ENCODE measurements at regions not wholly inside any gene's neighbourhood (a gene's known extent, or its start where the extent isn't known, plus 50 kb on each side); places are given as distances from the start of the nearest gene placed in this dataset.

DNA sequence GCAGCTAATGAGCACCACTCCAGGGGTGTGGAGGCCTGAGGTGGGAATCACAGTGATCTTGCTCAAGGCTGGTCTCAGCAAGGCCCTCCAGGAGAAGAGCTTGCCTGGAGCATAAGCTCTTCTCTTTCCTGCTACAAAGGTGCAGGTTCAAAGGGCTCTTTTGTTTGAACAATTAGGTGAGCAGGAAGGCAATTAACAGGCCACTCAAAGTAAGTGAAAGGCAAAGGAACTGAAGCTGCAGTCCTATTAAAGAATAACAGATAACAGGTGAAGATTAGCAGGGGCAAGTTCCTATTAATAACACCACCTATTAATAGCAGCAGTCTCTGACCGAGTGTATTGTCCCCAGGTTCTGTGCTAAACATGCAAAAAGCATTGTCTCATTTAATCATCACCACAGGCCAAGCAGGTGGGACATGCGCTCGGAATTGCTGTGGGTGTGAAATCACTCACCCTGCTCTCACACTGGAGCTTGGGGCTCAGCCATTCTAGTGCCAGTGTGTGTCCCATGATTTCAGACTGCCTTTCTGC lies 113.8 kb downstream of the RHOU start:
- Histone ChIP-seq H3K4me3 (no peak overlapping the region), H3K27me3 (no peaks in the 10 kb centered on the region), H3K9me3 (replicated peaks) (no peaks in the 10 kb centered on the region), H3K27ac (no peak overlapping the region), H3K36me3 (no peaks in the 10 kb centered on the region), H3K4me1 (no peaks in the 10 kb centered on the region)
- no peak for DNase-seq

DNA sequence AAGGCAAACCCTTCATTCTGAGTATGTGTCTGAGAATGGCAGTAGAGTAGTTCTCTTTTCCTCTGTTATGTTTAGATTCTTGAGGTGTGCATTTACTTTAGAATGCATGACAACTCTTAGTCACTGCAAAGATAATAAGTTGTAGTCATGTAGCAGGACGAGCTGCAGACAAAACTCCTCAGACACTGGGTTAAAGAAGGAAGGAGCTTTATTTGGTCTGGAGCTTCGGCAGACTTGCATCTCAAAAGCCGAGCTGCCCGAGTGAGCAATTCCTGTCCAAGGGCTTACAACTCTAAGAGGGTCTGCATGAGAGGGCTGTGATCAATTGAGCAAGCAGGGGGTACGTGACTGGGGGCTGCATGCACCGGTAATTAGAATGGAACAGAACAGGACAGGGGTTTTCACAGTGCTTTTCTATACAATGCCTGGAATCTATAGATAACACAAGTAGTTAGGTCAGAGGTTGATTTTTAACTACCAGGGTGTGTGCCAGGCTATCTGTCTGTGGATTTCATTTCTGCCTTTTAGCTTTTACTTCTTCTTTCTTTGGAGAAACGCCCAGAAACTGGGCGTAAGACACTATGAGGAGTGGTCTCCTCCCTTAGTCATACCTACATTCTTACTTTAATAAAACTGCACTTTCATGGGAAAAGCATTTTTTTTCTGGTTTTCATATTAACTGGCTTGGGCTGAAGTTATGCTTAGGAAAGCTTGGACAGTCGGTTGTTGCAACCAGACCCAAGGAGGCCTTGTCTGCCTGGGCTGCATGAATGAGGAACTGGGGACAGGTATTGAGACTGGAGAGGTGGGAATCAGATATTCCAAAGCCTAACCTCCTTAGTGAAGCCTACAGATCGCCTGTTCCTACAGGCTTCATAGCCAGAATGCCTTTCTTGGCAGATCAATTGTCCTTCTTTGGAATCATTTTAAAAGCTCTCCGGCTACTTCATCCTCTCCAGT lies 115.1 kb downstream of the RHOU start:
- no peak overlapping the region for H3K27ac ChIP-seq
- H3K9me3 ChIP-seq (replicated peaks) = no peaks in the 10 kb centered on the region
- H3K4me1 ChIP-seq = no peaks in the 10 kb centered on the region
- H3K4me3 ChIP-seq = no peak overlapping the region
- H3K27me3 ChIP-seq = no peaks in the 10 kb centered on the region
- no peaks in the 10 kb centered on the region for H3K36me3 ChIP-seq
- no peak for DNase-seq

DNA sequence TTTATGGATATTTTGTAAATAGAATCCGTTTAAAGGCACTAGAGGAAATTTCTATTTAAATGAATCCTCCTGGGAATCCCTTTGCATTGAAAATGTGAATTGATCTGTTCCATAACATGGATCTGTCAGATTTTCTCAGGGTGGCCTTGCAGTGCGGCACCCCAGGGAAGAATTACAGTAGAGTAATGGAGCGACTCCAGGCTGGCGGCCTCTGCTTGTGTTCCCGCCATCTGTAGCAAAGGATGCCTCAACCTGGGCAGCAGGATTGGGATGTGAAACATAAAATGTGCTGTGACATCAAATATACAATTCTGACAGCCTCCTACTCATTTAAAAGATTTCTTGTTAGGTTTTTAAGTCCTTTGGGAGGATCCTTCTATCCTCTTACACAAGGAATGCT lies 115.9 kb downstream of the RHOU start:
- Histone ChIP-seq H3K36me3 (no peaks in the 10 kb centered on the region), H3K27ac (no peak overlapping the region), H3K4me1 (no peaks in the 10 kb centered on the region), H3K4me3 (no peak overlapping the region), H3K27me3 (no peaks in the 10 kb centered on the region), H3K9me3 (replicated peaks) (no peaks in the 10 kb centered on the region)
- DNase-seq = no peak

DNA sequence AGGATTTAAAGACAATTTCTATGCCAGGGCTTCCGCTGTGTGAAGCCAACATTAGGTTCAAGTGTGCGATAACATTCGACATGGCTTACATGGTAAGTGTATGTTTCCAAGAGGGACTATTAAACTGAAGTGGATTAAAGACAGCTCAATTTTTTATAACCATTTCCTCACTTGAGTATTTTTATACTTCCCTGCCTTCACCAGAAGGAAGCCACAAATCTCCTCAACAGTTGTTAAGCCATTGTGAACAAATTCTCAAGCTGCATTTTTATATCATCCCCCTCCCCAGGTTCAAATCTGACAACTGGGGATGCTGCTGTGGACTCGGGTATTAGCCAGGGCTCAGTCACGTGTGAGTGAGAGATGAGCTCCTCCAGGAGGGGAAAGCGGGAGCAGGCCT lies 116.3 kb downstream of the RHOU start:
- Histone ChIP-seq H3K4me3 (no peak overlapping the region), H3K27ac (no peak overlapping the region), H3K9me3 (replicated peaks) (no peaks in the 10 kb centered on the region), H3K36me3 (no peaks in the 10 kb centered on the region), H3K27me3 (no peaks in the 10 kb centered on the region), H3K4me1 (no peaks in the 10 kb centered on the region)
- DNase-seq = no peak

DNA sequence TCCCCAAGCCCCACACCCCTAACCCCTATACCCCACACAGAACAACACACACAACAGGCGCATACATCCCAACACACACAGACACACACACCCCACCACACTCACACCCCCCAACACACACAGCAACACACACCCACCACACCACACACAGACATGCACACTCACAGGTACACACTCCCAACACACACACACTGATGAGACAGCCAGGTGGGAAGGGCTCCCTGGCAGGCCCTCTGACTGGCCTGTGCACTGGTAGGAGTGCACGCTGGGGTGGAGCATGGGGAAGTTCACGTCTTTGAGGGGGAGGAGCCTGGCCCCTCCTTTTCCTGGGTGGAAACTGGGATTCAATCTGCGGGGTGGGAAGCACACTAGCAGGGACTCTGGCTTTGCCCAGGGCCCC lies 116.7 kb downstream of the RHOU start:
- Histone ChIP-seq H3K4me3 (no peak overlapping the region), H3K9me3 (replicated peaks) (no peaks in the 10 kb centered on the region), H3K27me3 (no peaks in the 10 kb centered on the region), H3K27ac (no peak overlapping the region), H3K4me1 (no peaks in the 10 kb centered on the region), H3K36me3 (no peaks in the 10 kb centered on the region)
- DNase-seq = no peak

DNA sequence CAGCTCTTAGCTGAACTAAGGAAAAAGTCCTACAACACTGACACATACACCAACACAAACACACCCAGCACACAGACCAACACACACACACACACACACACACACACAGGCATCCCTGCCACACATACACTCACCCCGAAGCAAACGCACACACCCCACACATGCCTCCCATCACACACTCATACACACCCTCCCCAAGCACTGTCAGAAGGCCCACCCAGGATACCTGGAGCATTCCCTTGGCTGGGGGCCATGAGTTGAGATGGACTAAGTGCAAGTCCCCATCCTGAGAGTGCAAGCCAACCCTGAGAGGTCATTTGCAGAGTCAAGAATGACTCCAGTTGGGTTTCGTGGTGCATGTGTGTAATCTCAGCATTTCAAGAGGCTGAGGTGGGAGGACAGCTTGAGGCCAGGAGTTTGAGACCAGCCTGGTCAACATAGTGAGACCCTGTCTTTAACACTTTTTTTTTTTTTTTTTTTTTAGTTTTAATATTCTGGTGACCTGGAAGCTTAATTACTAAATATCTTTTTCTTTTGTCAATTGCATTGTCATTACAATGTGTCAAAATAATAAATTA lies 117.3 kb downstream of the RHOU start:
- H3K4me1 ChIP-seq = no peaks in the 10 kb centered on the region
- DNase-seq = no peak
- no peak overlapping the region for H3K4me3 ChIP-seq
- no peaks in the 10 kb centered on the region for H3K27me3 ChIP-seq
- H3K36me3 ChIP-seq = no peaks in the 10 kb centered on the region
- no peaks in the 10 kb centered on the region for H3K9me3 ChIP-seq (replicated peaks)
- H3K27ac ChIP-seq = no peak overlapping the region

DNA sequence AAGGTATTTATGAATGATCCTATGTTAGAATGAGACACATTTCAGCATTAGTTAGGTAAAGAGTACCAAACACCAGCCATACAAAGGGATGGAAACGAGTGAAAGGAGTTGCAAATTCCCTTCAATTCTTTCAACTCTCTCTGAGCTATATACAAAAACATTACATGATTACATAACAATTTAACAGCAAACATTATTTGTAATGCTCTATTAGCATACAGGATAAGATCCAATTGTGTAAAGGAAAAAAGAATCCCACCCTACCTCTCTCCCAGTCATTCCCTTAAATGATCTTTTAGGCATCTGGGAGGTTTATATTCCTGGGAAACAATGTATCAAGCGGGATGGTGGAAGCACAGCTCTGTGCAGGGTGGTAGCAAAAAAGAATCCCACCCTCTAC lies 117.9 kb downstream of the RHOU start:
- Histone ChIP-seq H3K9me3 (replicated peaks) (no peaks in the 10 kb centered on the region), H3K36me3 (no peaks in the 10 kb centered on the region), H3K4me1 (no peaks in the 10 kb centered on the region), H3K27ac (no peak overlapping the region), H3K27me3 (no peaks in the 10 kb centered on the region), H3K4me3 (no peak overlapping the region)
- no peak for DNase-seq

DNA sequence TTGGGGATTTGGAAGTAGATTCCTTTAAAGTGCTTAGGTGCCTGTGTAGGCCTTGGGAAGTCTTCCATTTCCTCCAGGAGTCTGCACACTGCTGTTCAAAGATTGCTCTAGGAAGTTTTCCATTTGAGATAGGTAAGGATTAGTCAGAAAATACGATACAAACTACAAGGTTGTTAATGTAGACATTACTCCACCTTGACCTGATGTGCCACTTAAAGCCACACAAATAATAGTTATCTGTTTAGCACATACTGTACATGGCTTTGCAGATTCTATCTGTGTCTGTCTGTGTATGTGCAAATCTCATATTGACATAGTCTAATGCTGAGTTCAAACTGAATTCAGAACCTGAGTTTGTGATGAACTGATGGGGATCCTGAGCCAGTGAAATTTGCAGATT lies 118.4 kb downstream of the RHOU start:
- H3K4me1 ChIP-seq = no peaks in the 10 kb centered on the region
- no peaks in the 10 kb centered on the region for H3K27me3 ChIP-seq
- no peak overlapping the region for H3K4me3 ChIP-seq
- H3K36me3 ChIP-seq = no peaks in the 10 kb centered on the region
- H3K9me3 ChIP-seq (replicated peaks) = no peaks in the 10 kb centered on the region
- no peak for DNase-seq
- H3K27ac ChIP-seq = no peak overlapping the region

DNA sequence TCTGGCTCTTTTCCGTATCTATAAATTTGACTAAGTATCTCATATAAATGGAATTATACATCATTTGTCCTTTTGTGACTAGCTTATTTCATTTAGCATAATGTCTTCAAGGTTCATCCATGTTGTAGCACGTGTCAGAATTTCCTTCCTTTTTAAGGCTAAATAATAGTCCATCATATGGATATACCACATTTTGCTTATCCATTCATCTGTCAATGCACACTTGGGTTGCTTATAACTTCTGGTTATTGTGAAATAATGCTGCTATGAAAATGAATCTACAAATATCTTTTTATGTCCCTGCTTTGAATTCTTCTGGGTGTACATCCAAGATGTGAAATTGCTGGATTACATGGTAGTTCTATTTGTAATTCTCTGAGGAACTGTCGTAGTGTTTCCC lies 119.6 kb downstream of the RHOU start:
- Histone ChIP-seq H3K4me1 (no peaks in the 10 kb centered on the region), H3K27me3 (no peaks in the 10 kb centered on the region), H3K27ac (no peak overlapping the region), H3K9me3 (replicated peaks) (no peaks in the 10 kb centered on the region), H3K36me3 (no peaks in the 10 kb centered on the region), H3K4me3 (no peak overlapping the region)
- DNase-seq = no peak

DNA sequence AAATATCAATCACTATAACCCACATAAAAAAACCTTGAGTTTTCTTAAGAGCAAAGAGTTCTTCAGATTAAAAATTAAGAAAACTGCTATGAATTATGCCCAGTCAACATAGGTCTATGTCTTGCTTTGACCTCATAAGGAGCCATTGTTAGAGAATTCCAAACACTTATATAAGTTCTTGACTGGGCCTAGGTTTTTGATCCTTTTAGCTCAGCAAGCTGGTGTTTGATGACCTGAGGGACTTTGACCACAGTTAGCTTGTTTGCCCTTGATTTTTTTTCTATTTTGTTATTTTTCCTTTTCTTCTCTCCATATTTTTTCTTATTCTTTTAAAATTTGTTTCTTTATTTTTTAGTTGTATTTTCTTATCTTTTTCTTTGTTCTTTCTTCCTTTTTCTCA lies 122.3 kb downstream of the RHOU start:
- H3K36me3 ChIP-seq = no peaks in the 10 kb centered on the region
- no peaks in the 10 kb centered on the region for H3K9me3 ChIP-seq (replicated peaks)
- H3K4me3 ChIP-seq = no peak overlapping the region
- no peak overlapping the region for H3K27ac ChIP-seq
- no peak for DNase-seq
- H3K4me1 ChIP-seq = no peaks in the 10 kb centered on the region
- H3K27me3 ChIP-seq = no peaks in the 10 kb centered on the region; the same call in 1 of the 2 replicates

DNA sequence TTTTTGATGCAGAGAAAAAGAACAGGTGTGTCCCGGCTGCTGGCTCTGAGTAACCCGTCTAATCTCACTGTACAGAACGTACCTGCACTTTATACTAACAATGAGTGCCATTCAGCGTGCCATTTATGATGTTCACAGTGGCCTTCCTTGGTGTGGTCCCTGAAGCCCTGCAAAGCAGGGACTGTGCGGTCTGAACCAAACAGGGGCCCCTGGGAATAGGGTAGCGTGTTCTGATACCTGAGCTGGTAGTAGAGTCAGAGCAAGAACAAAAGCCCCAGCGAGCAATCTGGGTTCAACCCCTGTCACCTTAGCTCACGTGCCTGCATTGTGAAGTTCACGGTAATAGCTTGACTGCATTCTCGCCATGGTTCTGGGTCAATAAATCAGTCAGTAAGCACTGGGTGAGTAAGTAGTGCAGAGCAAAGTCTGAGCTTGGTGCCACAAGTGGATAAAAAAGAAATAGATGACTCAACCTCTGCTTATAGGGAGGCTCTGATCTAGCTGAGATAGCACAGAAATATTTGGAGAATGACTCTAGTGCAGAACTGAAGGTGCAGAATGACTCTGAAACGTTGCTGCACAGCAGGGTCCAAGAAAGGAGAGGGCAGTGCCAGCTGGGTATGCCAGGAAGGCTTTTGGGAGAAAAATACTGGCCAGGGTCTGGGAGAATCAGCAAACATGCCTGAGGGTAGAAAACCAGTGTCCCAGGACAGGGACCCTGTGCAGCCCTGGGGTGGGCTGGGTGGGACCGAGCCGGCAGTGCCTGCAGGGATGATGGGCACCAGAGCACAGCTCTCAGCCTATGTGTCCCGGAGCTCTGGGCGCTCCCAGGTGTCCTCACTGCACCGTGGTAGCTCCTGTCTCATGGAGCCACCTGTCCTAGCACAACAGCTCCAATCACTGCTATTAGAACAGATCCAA lies 125.9 kb downstream of the RHOU start:
- Histone ChIP-seq H3K4me1 (peaks cover 5% of the 10 kb centered on the region), H3K27me3 (no peaks in the 10 kb centered on the region; the same call in 1 of the 2 replicates)
- DNase-seq = no peak

DNA sequence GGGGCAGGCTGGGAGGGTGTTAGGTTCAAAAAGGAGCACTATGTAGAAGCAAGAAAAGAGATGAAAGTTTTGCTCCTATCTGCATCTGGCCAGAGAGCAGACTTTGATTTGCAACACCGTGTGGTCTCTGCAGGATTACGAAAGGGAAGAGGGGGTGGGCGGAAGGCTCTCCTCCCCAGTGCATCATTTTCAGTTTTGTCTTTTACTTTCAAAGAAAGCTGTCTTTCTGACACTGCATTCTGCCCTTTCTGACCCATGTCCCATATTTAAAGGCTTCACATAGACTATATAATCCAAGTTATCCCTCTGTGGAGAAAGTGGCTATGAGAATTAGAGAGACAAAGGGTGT lies 126.5 kb downstream of the RHOU start:
- Histone ChIP-seq H3K4me3 (no peak overlapping the region), H3K27ac (no peak overlapping the region), H3K36me3 (no peaks in the 10 kb centered on the region), H3K27me3 (no peaks in the 10 kb centered on the region; the same call in 1 of the 2 replicates), H3K9me3 (replicated peaks) (no peaks in the 10 kb centered on the region), H3K4me1 (peaks cover 12% of the 10 kb centered on the region)
- DNase-seq = no peak

More for the DNA sequence above, 125.9 kb downstream of the RHOU start:
- no peaks in the 10 kb centered on the region for H3K36me3 ChIP-seq
- H3K4me3 ChIP-seq = no peak overlapping the region
- no peak overlapping the region for H3K27ac ChIP-seq
- no peaks in the 10 kb centered on the region for H3K9me3 ChIP-seq (replicated peaks)

DNA sequence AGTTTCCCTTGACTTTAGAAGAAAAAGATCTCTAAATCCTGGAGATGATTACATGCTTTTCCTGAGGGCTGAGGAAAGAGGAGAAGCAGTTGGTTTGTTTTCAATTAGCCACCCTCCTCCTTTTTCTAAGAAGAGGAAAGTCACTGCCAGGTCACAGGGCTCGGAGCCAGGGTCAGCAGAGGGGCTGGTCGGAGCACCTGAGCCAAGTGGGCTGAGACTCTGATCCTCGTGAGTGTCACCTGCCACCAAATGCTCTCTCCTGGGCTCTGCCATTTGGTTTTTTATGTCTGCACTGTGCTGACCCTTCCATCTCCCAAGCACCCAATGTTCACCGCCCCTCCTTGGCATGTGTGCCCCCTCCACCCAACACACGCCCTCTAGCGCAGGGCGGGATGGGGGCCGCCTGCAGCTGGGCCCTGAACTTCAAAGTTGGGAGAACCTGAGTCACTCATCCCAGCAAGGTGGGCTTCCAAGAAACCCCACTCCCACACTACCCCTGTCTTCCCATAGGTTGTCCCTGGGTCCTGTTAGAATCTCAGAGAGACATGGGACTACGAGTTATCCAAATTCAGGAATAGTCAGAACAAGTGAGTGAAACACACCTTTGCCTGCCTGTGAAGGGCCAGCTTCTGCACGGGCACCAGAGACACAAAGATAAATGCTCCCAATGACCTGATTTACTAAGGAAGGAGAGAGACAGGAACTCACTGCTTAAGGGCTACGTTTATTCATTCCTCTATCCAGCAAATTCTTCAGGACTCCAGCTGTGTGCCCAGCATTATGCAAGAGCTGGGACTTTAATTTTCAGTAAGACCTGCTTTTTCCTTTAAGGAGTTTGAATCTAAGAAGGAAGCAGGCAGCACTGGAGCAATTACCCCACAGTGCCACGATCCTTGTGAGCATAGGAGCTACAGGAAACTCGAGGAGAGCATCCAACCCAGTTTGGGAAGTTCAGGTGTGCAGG lies 127.5 kb downstream of the RHOU start:
- no peak overlapping the region for H3K4me3 ChIP-seq
- no peak for DNase-seq
- H3K27me3 ChIP-seq = no peaks in the 10 kb centered on the region; the same call in 1 of the 2 replicates
- no peaks in the 10 kb centered on the region for H3K9me3 ChIP-seq (replicated peaks)
- H3K4me1 ChIP-seq = peaks cover 22% of the 10 kb centered on the region
- no peak overlapping the region for H3K27ac ChIP-seq
- H3K36me3 ChIP-seq = no peaks in the 10 kb centered on the region

DNA sequence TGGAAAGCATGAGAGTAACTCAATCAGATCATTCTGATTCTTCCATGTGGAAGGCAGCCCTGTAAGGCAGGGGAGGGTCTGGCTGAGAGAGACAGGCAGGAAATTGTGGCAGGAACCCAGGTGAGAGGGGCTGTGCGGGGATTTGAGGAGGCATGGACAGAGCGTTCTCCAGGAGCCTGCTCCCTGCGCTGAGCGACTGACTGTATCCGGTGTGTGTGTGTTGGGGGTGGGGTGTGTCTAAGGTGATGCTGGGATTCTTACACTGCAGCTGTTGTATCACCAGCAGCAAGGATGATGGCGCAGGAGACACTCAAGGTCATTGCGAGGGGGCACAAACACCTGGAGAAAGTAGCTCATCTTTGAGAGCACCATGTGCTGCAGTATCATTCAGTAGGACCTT lies 128.5 kb downstream of the RHOU start:
- no peak for DNase-seq
- no peak overlapping the region for H3K4me3 ChIP-seq
- H3K9me3 ChIP-seq (replicated peaks) = no peaks in the 10 kb centered on the region
- H3K27ac ChIP-seq = no peak overlapping the region
- no peaks in the 10 kb centered on the region; the same call in 1 of the 2 replicates for H3K27me3 ChIP-seq
- peaks cover 31% of the 10 kb centered on the region for H3K4me1 ChIP-seq
- no peaks in the 10 kb centered on the region for H3K36me3 ChIP-seq
